ENCODE measurements at regions not wholly inside any gene's neighbourhood (a gene's known extent, or its start where the extent isn't known, plus 50 kb on each side); places are given as distances from the start of the nearest gene placed in this dataset.
"Not testable (repeated sequence)": the region's sequence is repeated elsewhere in the genome, so short reads cannot be mapped to it uniquely, and the experiment has no call there.

DNA sequence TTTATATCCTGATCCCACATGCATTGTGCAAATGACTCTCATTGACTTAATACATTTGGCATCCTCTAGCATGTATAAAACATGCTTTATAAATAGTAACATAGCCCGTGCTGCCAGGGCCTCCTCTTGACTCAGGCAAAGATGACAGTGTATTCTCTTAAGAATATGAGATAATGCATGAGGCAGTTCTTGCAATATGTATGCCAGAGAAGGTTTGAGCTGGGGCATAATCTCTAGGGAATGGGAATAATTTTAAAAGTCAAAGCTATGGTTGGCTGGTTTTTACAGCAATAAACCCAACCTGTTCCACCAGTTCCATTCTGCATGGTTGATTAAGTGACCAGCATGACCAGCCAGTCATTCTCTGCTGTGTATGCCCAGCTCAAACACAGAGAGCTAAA, 179.0 kb upstream of the PFN2 start:
- no peak for DNase-seq

DNA sequence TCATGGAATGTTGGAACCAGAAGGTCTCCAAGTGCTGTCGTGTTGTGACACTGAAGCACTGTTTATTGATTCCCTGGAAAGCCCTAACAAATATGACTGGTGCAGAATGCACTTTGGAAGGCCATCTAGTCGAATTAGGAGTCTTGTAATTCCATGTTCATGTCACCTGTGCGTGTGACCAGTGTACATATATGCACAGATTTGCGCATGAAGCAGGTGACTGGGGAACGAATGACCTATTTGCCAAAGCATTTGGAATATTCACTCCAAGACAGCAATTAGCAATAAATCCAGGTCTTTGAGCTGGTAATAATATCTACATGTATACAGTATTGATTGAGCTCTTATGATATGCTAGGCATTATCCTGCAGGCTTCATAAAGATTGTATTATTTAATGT, 177.5 kb upstream of the PFN2 start:
- DNase-seq, result no peak

DNA sequence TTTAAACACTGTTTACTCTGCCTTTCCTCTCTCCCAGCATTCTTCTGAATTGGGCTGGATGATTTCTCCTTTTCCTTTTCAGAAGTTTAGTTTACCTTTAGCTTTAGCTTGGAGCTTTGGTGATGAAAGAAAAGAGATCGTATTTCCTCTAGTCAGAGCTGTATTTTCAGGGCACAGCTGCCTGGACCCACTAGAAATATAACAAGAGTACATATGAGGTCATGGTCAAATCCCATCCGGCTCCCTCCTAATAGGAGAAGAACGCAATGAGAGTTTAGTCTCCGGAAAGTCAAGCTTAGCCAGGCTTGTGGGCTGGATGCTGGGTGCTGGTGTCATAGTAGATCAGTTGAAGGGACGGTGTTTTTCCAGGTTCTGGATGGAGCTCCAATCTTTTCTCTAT, 177.1 kb upstream of the PFN2 start:
- DNase-seq, result no peak

DNA sequence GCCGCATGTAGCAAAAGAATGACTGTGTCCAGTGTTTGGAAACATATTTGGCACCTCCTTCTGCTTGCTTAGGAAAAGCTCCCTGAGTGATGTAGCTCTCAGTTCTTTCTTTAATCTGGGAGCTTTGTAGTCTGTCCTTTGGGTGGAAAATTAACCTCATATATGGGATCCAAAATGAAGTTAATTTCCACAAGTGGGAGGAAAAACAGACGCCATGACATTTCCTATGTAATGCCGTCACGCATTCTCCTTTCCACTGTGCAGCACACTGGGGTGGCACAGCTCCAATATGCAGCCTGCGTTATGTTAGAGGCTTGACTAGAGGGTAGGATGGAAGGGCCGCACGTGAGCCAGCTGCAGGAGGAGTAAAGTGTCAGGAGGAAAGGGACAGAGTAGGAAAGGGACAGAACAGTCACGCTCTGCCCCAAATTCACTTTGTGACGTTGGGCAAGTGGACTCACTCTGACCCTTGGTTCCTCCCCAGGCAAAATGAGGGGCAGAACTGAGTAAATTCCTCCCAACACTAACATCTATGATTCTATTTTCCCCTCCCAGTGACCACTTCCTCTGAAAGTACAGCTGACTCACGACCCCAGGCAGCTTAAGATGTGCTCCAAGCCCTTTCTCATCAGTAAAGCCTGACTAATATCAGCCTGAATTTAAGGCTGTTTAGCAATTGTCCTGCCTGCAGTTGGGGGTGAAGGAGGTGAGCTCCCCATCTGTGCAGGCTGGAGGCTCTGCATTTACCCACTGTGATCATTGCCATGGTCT, 176.5 kb upstream of the PFN2 start:
- no peak for DNase-seq

DNA sequence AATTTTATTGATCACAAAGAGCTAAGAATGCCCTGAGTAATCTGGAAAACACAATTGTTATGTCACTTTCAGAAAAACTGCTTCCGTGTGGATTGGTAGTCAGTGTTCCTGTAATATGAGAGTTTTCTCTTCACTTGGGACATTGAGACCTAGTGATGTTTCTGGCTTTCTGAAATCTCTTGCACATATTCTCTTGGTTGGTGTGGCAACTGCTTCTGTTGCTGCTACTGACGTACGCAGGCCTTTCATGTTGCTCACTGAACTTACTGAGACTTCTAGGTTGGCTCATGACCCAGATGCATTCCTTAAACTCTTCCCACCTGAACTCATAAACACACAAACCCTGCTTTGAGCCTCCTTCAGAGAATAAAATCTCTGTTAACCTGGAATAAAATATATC, 175.0 kb upstream of the PFN2 start:
- no peak for DNase-seq

DNA sequence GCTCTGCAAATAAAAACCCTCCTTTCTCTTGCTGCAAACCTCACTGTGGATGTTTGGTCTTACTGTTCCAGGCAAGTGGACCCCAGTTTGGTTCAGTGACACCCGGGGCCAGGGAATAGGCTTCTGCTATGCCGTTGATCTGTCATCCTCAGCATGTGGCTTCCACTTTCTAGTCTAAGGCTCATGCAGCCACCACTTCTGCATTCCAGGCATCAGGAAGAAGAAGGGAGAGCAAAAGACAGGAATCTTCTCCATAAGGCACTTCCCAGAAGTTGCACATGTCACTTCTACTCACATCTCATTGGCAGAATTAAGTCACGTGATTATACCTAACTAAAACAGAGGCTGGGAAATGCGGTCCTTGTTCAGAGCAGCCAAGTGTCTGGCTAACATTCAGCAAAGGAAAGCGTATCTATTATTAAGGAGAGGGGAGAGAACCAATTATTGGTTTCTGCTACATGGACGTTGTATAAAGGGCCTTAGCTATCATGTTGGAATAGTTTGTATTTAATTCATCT, 173.6 kb upstream of the PFN2 start:
- DNase-seq, result no peak

DNA sequence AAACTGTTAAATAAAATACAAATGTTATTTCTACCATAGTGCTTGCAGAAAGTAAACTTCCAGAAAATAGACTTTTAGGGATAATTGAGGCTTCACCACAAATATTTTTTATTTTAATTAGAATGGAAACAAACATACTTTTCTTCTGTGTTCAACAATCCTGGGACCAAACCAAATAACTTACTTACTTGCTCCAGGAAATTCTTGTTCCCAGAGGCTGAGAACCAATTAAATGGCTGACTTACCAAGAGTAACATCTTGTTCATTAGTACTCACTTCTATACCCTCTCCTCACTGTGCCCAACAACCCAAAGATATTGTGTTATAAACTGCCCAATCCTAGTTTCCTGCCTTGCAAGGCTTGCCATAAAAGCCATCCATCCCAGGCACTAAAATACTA, 172.2 kb upstream of the PFN2 start:
- DNase-seq, result no peak

DNA sequence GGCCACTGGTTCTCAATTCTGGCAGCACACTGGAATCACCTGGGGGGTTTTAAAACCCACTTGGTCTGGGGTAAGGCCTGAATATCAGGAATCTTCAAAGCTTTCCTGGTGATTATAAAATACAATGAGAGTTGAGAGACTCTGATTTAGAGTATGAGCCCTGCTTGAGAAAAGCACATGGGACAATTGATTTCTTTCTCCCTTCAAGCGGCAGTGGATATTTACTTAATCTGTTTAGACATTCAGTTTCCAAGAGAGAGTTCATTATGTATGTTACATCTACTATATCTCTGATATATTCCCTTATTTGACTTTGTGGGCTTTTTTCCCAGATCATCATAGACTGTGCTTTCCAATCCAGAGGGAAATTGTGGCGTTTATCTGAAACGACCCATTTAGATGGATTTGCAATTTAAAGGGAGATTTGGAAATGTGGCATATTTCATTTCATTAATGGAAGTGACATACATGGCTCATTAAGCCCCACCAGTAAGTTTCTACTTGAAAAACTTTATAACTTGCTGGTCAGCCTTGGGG, 171.2 kb upstream of the PFN2 start:
- DNase-seq, result no peak

DNA sequence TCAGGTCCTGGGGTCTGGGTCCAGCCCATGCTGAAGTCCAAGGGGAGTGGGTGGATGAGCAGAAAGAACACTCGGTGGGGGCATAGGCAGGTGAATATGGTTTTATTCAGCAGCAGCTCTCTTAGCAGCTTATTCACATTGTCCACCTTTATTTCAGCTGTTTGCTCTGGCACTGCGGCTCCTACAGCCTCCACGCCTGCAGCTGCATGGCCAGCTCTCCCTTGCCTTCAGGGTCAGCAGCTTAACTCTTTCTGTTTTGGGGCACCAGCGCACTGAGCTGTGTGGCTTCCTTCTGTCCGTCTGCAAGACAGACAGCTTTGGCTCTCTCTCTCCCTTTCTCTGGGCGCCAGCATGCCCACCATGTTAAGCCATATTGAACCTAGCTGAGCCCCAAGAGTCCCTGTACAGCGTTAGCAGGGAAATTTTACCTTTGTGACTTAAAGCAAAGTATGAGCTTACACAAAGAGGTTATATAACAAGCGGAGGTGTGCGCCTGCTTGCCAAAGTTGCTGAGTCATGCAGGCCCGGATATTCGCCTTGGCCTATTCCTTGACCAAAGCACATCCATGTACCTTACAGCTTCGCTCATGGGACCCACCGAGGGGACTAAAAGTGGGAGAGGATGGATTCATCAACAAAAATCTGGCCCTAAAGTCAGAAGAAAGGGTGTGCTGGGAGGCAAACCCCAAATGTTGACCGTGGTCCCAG, 170.1 kb upstream of the PFN2 start:
- DNase-seq, result no peak

DNA sequence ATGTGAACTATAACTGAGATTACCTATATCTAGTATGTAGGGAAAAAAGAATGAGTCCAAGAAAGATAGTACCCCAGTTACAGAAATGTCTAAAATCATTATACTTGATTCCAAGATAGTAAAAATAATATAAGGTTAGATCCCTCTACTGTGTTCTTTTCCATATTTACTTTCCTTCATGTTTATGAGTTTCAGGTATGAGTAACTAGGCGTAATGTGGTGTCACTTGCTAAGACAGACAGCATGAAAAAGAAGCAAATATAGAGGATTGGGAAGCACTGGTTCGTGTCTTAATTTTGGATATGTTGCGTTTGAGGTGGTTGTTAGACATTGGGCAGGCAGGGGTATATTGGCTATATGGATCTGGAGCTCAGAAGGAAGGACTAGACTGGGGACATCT, 168.1 kb upstream of the PFN2 start:
- no peak for DNase-seq

DNA sequence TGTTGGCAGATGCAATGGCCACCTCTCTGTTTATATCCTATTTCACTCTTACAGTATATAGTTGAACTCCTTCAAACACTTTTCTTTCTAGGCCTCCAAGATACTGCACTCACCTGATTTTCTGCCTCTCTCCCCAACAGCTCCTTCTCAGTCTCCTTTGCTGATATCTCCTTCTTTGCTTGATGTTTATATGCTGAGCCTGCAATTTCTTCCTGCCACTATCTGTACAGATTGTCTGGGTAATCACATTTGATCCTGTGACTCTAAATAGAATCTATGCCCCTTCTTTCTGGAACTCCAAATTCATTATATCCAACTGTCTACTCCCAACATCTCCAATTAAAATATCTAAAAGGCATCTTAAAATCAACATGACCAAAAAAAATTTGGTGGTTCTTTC, 165.5 kb upstream of the PFN2 start:
- no peak for DNase-seq

DNA sequence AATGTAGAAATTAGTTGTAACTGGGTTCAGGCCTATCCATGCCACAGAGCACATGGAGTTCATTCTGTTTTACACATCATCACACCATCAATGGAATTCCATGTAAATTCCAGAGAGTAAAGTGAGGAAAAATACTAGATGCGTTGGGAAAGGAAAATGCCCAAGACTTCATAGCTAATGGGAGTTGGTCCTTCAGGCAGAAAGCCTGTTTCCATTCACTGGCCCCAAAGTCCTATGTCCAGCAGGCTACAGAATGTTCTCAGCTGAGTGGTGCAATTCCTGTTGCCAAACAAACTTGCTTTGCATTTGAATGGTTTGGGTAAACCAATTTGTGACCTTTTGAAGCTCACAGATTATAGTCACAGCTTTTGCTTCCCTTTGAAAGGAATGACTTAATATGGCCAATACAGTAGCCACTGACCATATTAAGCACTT, 164.6 kb upstream of the PFN2 start:
- no peak for DNase-seq

DNA sequence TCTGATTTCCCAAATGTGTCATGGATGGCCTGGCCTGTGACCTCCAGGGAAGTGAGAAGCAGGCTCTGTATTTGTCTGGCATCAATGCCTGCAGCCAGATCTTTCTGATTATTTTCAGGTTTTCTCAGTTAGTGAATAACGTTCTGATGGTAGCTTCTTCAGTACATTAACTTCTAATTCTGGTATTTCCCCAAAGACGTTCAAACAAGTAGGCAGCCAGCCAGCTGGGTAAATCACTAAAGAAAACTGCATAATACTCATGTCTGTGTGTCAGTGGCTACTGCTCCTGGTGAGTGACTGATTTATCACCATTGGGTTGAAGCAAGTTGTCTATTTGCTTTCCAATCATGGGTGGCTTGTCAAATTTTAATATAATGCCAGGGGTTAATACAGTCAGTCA, 162.6 kb upstream of the PFN2 start:
- no peak for DNase-seq

DNA sequence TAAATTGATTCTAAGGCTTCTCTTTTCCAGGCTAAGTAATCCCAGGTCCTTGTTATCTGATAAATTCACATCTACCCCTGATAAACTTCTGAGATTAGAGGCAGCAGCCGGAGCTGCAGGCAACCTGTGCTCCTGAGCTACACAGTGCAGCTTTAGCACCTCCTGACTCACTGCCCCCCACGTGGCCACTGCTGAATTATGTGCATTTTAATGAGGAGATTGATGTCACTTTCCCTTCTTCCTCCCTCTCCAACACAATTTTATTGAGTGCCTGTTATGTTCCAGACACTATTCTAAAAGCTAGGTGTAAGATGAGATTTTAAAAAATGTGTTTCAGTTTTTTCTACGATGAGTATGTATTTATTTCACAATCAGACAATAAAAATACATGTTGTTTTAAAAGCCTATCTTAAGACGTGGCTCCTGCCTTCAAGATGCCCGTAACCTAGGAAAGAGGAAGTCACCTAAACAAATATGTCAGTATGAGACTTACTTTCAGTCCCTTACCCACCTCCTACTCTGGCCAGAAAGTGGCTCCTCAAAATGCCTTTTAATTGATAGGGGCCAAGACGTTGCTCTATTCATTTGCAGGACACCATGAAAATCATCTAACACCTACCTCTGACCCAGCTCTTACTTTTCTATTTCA, 161.5 kb upstream of the PFN2 start:
- DNase-seq, result no peak

DNA sequence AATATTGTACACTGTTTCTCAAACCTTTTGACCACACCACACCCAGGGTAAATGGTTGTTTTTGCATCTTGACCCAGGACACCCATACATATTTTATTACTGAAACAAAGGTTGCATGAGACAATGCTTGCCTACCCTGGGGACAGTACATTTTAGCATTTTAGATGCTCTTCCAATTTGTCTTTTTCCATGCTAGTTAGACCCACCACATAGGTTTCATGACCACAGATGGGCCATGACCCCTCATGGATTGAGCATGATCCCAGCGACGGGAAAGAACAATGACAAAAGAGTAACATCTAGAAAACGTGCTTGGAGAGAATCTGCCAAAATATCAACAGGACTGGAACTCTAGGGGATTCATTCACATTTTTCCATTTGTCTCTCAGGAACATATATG, 161.0 kb upstream of the PFN2 start:
- DNase-seq, result no peak

DNA sequence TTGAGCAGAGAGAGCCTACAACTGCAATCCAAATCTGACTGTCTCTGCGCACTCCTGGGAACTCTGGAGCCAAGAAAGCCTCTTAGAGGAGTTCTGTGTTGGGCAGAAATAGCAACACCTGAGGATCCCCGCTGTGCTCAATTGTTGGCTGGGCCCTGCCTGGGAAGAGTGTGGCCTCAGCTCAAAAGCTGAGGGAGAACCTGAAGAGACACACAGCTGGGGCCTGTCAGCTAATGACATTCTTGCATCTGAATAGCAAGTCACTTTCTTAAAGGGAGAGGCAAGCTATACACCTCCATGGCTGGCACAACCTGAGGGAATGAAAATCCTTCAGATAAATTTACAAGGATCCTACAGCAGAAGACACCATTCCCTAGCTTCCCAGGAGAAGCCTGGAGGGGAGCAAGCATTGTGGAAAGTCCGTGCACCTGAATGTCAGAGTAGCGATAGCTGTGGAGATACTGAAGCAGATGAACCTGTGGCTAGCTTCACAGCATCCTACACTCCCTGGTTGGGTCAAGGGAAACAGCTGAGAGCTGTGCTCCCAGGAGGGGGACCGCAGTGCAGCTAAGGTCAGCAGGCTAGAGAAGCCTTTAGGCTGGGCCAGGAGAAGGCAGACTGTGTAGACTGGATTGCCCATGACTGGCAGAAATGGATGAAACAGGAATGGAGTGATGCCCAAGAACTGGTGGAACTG, 159.9 kb upstream of the PFN2 start:
- no peak for DNase-seq

DNA sequence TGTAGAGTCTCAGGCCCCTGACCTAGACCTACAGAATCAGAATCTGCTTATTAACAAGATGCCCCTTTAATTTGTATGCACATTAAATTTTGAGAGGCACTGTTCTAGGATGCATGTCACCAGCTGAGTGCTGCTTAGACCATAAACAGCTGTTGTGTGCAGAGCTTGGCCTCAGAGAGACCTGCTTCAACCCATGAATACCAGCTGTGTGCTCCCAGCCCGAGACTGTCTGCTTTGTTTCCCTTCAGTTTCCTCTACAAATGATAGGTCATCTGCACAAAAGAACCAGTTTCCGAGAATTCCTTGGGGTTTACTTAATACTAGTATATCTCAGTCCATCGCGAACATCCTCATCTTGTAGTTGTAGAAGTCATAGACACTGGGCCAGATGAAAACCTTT, 158.5 kb upstream of the PFN2 start:
- DNase-seq, result no peak

DNA sequence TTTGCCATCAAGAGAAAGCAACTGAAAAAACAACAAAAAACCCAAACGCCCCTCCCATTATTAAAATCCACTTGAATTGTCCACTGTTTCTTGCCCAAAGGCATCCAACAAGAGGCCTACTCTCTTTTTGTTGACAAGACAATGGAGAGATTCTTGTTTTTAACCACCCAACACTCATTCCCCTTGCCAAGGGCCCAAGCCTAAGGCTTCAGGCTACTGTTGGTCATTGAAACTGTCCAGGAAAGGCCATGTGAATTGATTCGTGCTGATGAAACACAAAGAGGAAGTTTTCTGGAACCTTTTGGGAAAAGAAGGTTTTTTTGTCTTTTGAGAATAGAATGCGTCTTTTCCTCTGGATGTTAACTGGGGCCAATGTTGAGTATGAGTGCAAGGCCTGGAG, 157.4 kb upstream of the PFN2 start:
- DNase-seq, result no peak

DNA sequence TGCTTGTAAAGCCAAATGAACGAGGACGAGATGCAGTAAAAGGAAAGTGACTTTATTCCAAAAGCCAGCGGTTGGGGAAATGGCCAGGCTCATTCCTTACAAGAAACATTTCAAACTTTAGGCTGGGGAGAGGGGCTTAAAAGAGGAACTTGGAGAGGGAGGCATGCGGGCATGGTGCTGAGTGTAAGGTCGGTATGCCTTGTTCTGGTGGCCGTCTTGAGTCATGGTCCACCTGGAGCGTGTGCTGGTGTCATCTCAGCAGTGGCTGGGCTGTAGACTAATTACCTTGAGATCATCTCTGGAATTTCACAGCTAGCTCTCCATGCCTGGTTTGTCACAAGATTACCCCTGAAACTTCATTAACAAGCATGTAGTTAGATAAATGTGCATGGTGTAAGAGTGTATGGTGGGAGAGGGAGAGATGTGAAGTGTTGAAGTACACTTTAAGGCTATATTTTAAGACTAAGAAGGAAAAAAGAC, 156.4 kb upstream of the PFN2 start:
- DNase-seq, result no peak

DNA sequence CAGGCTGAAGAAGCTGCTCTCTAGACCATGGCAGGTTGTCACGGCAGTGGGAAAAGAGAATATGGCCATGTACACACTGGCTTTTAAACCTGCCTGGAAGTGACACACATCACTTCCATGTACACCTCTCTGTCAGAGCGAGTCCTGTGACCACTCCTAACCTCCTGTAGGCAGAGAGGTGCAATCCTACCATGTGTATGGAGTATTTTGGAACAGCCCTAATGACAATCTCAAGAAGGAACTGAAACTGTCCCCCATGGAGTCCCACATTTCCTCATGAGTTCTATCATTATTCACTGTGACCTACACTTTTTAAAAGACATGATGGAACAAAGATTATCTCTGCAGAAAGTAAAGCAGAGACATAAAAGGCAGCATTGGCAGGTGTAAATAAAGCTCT, 153.4 kb upstream of the PFN2 start:
- no peak for DNase-seq

DNA sequence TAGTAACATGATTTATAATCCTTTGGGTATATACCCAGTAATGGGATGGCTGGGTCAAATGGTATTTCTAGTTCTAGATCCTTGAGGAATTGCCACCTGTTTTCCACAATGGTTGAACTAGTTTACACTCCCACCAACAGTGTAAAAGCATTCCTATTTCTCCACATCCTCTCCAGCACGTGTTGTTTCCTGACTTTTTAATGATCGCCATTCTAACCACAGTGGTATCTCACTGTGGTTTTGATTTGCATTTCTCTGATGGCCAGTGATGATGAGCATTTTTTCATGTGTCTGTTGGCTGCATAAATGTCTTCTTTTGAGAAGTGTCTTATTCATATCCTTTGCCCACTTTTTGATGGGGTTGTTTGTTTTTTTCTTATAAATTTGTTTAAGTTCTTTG, 152.6 kb upstream of the PFN2 start:
- DNase-seq, result not testable (repeated sequence)

DNA sequence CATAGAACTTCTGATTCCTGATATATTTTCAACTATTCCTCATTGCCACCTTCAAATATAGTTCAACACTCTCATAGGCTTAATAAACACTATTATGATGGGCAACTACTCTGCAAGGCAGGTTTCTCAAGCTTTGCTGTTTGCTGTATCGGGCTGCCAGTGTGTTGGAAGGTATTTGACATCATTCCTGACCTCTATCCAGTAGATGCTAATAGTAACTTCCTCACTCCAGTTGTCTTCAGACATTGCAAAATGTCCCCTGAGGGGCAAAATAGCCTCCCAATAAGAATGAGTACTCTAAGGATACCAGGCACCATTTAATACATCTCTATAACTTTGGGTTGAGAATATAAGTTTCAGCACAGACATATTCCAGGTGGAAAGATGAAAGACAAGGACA, 147.5 kb upstream of the PFN2 start:
- DNase-seq, result no peak

DNA sequence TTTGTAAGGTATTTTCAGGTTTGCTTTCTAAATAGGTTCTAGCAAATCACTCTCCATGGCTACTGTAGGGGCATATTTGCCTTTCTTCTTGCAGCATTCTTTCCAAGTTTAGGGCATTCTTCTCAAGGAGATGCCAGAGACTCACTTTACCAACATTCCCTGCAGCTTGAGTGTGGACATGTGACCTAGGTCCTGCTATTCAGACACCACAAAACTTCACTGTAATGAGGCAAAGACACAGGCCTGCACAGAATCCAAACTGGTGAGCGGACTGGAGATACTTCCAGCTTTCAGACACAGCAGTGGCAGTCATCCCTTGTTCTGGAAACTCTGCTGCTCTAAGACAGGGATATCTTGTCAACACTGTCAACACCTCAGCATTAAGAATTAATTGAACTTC, 146.4 kb upstream of the PFN2 start:
- no peak for DNase-seq

All from stimulated activated CD8-positive, alpha-beta memory T cell treated with anti-CD3 and anti-CD28 coated beads, Interleukin-4, amount 100 ng/mL, for 48 hours (primary cell).